Middle frontal gyrus (tissue), 1 donor: ENCODE measurements at regions not wholly inside any gene's neighbourhood (a gene's known extent, or its start where the extent isn't known, plus 50 kb on each side); places are given as distances from the start of the nearest gene placed in this dataset.

ENCODE experiments used
- DNase-seq: peaks from one replicate; pipeline ENCODE4 v3.0.0-alpha.2; 2015; ENCODE audit warnings: low spot score; ENCODE audit errors: extremely low spot score

- no peak for DNase-seq
These were observed 71.2 kb upstream of the NAA20 start for GRCh38 chr20:19945732-19946670.

GRCh38 chr20:19947611-19948264 lies 69.4 kb upstream of the NAA20 start:
- no peak for DNase-seq

GRCh38 chr20:19949195-19949867 lies 67.8 kb upstream of the NAA20 start:
- DNase-seq = no peak

- no peak for DNase-seq
These were observed 67.1 kb upstream of the NAA20 start for GRCh38 chr20:19950042-19950441.

- no peak for DNase-seq
These were observed 64.8 kb upstream of the NAA20 start for GRCh38 chr20:19952392-19952791.

GRCh38 chr20:19953606-19954005 lies 63.6 kb upstream of the NAA20 start:
- no peak for DNase-seq

GRCh38 chr20:19956976-19957375 lies 60.2 kb upstream of the NAA20 start:
- no peak for DNase-seq

GRCh38 chr20:19958219-19958618 lies 58.9 kb upstream of the NAA20 start:
- no peak for DNase-seq

- no peak for DNase-seq
These were observed 58.2 kb upstream of the NAA20 start for GRCh38 chr20:19958928-19959327.

- DNase-seq = no peak
These were observed 56.4 kb upstream of the NAA20 start for GRCh38 chr20:19960745-19961144.

- DNase-seq = no peak
These were observed 55.9 kb upstream of the NAA20 start for GRCh38 chr20:19961293-19961692.

- DNase-seq = no peak
These were observed 54.2 kb upstream of the NAA20 start for GRCh38 chr20:19962958-19963357.

- DNase-seq = no peak
These were observed 52.6 kb upstream of the NAA20 start for GRCh38 chr20:19964289-19965265.

- DNase-seq = no peak
These were observed 50.3 kb upstream of the NAA20 start for GRCh38 chr20:19966840-19967239.
